KOPT-K1 (cell line): ENCODE measurements at regions not wholly inside any gene's neighbourhood (a gene's known extent, or its start where the extent isn't known, plus 50 kb on each side); places are given as distances from the start of the nearest gene placed in this dataset.

ENCODE experiments used
- H3K27ac ChIP-seq: fragments of 200-600 bp; sonication (generic); 2 replicates; pipeline ENCODE4 v1.5.1; 2016; ENCODE audit warnings: antibody characterized with exemption, mild to moderate bottlenecking, low read depth, low read length; ENCODE audit not compliant: poor library complexity, severe bottlenecking
- H3K36me3 ChIP-seq: fragments of 200-600 bp; sonication (generic); 2 replicates; pipeline ENCODE4 v1.5.1; 2017; ENCODE audit warnings: antibody characterized with exemption, mild to moderate bottlenecking, low read length, moderate library complexity; ENCODE audit not compliant: insufficient read depth
- H3K9me3 ChIP-seq: fragments of 200-600 bp; sonication (generic); 2 replicates; pipeline ENCODE4 v1.5.1; 2017; ENCODE audit warnings: antibody characterized with exemption, low read length, mild to moderate bottlenecking; ENCODE audit not compliant: insufficient read depth, poor library complexity, severe bottlenecking

DNA sequence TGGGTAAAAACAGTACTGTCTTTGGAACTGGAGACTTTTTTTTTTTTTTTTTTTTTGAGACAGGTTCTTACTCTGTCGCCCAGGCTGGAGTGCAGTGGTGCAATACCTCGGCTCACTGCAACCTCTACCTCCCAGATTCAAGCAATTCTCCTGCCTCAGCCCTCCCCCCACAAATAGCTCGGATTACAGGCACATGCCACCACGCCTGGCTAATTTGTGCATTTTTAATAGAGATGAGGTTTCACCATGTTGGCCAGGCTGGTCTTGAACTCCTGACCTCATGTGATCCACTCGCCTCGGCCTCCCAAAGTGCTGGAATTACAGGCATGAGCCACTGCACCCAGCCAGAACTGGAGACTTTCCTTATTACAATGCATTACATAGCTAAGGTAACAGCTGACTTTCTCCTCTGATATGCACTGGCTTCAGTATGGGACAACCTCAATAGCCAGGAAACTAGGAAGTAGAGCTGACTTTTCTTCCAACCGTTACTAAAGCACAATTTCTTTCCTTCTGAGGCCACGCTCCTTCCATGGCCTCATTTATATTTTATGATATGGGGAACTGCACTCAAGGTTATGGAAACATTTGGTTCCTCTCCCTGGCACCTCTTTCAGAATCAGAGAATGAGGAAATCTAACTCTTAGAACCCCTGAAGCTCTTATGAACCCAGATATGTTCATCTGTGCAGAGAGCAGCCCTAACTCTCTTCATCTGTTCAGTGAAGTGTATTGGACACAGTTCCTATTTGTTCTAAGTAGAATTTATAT lies 53.5 kb upstream of the FAM9B start:
- Histone ChIP-seq H3K36me3 (no peaks in the 10 kb centered on the region), H3K9me3 (no peaks in the 10 kb centered on the region), H3K27ac (no peak overlapping the region)

DNA sequence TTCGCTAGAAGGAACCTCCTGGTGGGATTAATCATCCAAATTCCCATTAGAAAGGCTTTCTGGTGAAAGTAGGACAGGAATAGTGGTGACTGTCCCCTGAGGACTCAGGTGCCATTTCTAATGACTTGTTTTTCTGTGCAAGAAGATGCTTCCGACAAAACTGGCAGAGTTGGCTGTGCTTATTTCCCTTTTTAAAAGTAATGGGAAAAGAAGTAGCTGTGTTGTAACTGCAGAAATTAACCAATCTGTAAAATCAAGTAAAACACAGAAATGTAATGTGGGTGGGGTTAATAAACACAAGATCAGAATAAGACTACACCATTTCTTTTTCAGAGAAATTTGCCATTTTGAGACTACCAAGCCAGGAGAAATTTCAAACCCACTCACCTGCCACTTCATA lies 55.0 kb upstream of the FAM9B start:
- Histone ChIP-seq H3K9me3 (no peaks in the 10 kb centered on the region), H3K27ac (no peak overlapping the region), H3K36me3 (no peaks in the 10 kb centered on the region)

DNA sequence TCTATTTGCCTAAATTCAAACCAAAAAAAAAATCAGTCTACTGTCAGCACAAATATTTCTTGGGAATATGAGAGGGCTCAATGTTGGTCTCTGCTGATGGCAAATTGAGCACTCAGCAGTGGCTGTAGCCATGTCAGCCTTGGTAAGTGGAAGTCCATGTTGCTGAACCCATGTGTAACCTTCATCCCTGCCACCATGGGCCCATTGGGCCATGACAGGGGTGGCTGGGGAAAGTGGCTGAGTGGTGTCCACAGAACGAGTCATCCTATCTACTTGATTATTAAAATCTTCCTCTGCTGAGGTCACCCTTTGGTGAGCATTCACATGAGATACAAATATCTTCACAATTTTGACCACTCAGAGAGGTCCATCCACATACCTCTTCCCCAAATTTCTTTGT lies 56.8 kb upstream of the FAM9B start:
- H3K27ac ChIP-seq = no peak overlapping the region
- no peaks in the 10 kb centered on the region for H3K9me3 ChIP-seq
- no peaks in the 10 kb centered on the region for H3K36me3 ChIP-seq

DNA sequence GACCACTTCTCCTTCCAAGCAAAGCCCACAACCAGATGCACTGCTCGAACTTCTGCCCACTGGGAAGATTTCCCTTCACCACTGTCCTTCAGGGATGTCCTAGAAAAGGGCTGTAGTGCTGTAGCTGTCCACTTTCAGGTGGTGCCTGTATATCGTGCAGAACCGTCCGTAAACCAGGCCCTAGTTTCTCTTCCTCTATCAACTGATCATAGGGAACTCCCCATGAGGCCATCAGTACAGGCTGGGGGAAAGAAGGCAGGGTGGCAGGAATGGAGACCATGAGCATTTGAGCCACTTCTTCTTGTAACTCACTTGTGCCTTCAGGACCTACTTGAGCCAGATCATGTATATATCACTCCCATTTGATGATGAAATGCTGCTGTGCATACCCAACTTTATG lies 57.3 kb upstream of the FAM9B start:
- Histone ChIP-seq H3K36me3 (no peaks in the 10 kb centered on the region), H3K27ac (no peak overlapping the region)

DNA sequence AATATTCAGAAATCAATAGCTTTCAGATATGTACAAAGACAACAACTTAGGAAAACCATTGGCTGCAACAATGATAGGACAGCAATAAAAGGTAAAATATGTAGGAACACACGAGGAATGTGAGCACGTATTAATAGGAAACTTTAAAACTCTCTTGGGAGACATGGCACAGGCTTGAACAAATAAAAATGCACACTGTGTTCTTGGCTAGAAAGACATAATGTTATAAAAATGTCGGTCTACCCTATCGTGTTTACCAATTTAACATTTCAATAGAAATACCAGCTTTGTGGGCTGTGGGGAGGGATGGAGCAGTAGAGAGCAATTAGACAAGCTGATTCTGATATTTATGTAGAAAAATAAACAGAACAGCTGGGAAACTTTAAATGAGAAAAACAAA lies 69.0 kb upstream of the FAM9B start:
- H3K27ac ChIP-seq = no peak overlapping the region
- no peaks in the 10 kb centered on the region for H3K9me3 ChIP-seq
- no peaks in the 10 kb centered on the region for H3K36me3 ChIP-seq

More for the DNA sequence above, 57.3 kb upstream of the FAM9B start:
- H3K9me3 ChIP-seq = no peaks in the 10 kb centered on the region

DNA sequence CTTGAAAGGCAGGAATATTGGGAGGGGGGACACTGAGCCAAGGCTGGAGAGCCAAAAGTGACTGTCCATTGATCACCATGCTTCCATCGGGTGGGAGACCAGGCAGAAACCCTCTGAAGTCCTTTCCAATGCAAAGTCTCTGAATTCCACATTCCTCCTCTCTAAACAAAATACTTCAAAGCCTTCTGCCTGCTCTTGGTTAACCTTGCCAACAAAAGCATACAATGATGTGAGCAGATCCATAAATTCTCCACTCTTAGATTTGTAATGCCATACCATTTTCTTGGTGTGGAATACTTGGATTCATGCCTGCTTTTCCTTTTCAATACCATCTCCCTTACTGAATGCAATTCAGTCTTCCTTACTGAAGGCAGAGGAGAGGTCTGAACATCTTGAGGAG lies 74.1 kb upstream of the FAM9B start:
- Histone ChIP-seq H3K36me3 (no peaks in the 10 kb centered on the region), H3K27ac (no peak overlapping the region), H3K9me3 (no peaks in the 10 kb centered on the region)

DNA sequence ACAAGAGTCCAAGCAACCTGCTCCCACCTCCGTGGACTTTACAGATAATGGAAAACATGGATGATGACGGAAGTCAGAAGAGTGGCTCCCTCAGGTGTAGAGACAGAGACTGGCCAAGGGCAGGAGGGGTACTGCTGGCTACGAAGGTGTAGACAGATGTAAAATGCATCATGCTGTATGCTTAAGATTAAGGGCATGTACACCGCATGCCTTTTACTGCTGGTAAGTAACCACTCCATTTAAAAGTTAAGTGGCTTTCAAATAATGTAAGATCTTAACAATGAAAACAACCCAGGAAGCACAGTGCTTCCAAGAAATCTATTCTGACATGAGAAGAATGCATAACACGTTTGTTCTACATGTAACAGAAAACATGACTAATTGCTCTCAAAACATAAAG lies 76.9 kb upstream of the FAM9B start:
- Histone ChIP-seq H3K9me3 (no peaks in the 10 kb centered on the region), H3K36me3 (no peaks in the 10 kb centered on the region), H3K27ac (no peak overlapping the region)

DNA sequence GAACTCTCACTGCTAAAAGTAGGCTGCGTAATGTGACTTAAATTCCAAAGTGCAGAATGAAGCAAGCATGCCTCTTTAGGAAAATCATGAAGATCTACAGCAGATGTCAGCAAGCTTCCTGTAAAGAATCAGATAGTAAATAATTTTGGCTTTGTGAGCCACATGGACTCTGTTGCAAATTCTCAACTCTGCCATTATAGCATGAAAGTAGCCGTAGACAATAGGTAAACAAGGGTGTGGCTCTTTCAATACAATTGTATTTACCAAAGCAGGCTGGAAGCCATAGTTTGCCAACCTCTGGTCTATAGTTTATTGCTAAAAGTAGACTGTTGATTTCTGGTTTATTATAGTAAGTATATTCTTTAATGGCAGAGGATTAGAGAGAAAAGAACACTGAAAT lies 80.3 kb upstream of the FAM9B start:
- H3K36me3 ChIP-seq = no peaks in the 10 kb centered on the region
- no peak overlapping the region for H3K27ac ChIP-seq

DNA sequence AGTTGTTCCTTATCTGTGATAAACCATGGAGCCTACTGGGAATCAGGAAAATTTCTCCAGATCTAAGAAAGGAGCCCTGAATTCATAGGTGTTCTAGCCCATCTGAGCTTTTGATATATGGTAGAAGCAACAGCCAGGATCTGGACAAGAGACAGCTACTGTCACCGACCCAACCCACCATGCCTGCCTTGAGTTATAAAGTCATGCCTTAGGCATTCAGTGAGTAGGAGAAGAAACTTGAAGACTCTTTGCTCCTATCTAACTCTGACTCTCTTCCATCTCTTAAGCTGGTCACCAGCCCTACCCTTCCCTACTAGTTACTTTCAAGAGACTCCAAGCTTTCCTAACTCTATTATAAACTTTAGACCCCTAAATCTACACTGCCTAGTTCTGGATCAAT lies 83.9 kb upstream of the FAM9B start:
- no peak overlapping the region for H3K27ac ChIP-seq
- no peaks in the 10 kb centered on the region for H3K36me3 ChIP-seq
- no peaks in the 10 kb centered on the region for H3K9me3 ChIP-seq

More for the DNA sequence above, 80.3 kb upstream of the FAM9B start:
- no peaks in the 10 kb centered on the region for H3K9me3 ChIP-seq

DNA sequence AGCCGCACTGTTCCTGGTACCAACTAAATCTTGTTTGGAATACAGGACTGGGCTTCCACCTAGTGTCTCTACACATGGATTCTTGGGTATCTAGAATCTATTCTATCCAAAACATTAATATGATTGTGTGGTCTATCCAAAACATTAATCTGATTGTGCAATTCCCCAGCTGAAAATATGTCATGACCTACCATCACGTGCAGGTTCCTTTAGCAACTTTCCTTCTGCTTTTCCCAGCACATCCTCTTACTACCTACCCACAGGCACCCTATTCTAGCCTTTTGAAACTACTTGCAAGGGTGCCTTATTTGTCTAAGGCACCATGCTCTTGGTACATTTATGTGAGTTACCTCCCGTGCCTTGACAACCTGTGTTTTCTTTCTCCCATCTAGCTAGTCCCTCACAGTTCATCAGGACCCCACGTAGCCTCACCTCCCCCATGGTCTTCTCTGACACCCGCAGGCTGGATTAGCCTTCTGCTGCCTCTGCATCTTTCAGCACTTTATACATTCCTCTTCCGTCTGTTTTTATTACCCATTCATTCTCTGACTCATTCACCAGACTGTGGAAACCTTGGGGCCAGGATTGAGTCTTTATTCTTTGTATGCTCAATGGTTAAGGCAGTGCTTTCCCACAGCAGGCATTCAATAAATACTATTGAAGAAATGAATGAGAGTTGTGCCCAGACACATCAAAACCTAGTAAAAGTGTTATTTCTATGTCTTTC lies 88.8 kb upstream of the FAM9B start:
- no peak overlapping the region for H3K27ac ChIP-seq
- H3K36me3 ChIP-seq = no peaks in the 10 kb centered on the region
- H3K9me3 ChIP-seq = no peaks in the 10 kb centered on the region

DNA sequence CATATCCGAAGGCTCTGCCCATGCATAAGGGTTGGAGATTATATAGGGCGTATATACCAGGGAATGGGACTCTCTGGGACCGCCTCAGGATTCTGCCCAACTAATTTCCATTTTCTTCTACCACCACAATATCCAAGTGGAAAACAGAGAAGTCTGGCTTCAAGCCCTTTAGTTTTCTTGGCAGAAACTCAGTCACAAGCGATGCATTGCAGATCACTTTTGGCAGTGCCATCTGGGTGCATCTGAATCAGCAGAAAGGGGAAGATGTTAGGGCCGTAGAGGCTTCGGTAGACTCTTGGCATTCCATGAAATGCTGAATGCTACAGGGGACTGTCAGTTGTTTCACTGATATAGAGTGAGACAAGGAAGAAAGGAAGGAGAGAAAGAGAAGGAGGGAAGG lies 94.1 kb upstream of the FAM9B start:
- Histone ChIP-seq H3K27ac (no peak overlapping the region), H3K36me3 (no peaks in the 10 kb centered on the region), H3K9me3 (peaks cover 4% of the 10 kb centered on the region)

DNA sequence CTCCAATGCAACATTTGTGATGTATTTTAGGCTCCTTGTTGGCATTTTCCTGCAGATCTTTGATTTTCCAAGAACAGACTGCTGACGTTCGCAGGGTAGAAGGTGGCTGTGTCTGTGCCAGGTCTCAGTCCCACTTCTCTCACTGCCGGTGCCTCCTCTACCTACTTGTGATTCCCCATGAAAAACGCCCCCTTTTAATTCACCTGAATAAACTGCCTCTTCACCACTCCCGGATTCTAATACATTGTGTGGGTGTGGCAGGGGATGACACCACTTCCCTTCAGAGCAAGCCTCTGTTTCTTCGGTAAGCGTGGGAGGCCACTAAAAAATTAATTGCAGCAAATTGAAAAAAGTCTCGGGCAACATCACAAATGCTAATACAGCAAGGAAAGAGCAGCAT lies 96.1 kb upstream of the FAM9B start:
- no peak overlapping the region for H3K27ac ChIP-seq
- no peaks in the 10 kb centered on the region for H3K36me3 ChIP-seq
- H3K9me3 ChIP-seq = peaks cover 5% of the 10 kb centered on the region

DNA sequence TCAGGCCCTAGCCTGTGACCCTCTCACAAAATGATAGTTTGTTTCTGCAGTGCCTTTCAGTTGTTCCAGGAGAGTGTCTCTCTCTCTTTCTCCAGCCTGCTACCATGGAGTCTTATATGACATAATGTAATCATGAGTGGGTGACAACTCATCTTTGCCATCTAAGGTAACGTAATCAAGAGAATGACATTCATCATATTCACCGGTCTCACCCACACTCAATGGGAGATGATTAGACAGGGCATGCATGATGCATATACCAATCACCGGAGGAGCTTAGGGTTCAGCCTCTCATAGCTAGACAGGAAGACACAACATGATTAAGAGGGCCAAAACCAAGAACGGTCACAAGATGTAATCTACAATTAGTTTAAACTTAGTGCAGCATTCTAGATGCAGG lies 97.1 kb upstream of the FAM9B start:
- Histone ChIP-seq H3K27ac (no peak overlapping the region), H3K9me3 (peaks cover 5% of the 10 kb centered on the region), H3K36me3 (no peaks in the 10 kb centered on the region)

DNA sequence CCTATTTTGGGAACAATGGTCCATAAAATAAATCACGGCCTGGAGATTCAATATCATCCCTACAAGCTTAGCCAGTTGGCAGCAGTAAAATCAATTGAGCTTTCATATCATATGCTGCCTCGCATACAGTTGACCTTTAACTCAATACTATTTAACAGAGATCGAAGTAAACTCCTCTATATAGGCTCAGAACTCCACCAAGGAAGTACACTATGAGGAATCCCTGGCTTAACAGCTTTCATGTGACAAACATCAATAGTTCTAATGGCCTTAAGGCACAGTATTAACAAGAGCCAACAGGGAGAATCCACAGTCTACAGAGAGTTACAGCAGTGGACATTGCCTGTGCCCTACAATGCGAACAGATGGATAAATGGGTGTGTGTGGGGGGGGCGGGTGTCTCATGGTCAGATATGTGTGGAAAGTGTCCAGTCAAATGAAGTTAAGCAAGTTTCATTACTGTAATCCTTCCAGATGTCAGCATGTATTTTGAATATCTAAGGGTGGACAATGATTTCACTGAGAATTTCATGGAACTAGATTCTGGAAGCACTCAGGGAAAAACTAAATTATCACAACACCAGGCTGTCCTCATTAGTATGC lies 98.2 kb upstream of the FAM9B start:
- no peak overlapping the region for H3K27ac ChIP-seq
- peaks cover 5% of the 10 kb centered on the region for H3K9me3 ChIP-seq
- no peaks in the 10 kb centered on the region for H3K36me3 ChIP-seq

DNA sequence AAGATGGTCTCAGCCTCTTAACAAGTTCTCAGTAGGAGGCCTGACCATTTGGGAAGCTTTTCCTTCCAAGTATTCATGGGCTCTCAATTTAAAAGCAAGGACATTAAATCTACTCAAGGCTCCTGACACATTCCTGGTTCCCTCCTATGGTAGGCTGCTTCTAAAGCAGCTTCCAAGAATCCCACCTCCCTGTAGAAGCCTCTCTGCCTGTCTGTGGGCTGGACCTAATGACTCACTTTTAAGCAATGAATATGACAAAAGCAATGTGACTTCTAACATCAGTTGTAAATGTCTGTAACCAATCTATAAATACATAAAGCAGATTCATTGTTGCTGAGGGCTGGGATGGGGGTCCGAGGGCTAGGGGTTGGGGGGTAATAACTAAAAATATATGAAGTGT lies 99.5 kb upstream of the FAM9B start:
- H3K27ac ChIP-seq = no peak overlapping the region
- H3K9me3 ChIP-seq = peaks cover 5% of the 10 kb centered on the region
- no peaks in the 10 kb centered on the region for H3K36me3 ChIP-seq
